ENCODE measurements at regions not wholly inside any gene's neighbourhood (a gene's known extent, or its start where the extent isn't known, plus 50 kb on each side); places are given as distances from the start of the nearest gene placed in this dataset.

GRCh38 chr1:14220811-14221210 is 377.7 kb upstream of the KAZN start:
- no peak for DNase-seq

DNA sequence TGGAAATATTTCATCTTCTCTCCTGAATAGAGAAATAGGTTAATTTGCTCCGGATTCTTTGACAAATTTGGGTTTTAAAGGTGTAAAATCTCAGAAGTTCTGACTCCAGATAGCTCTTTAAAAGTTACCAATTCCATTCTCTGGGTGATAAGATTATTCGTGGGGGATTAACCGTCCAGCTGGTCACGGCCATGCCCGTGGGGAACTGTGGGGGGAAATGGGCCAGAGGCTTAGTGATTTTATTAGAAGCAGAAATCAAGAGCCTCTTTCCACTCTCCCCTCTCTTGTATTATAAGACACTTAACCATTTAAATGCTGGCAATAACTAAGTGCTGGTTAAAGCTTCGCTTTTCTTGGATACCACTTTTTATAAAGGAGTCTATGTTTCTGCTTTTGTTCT is 376.4 kb upstream of the KAZN start:
- no peak for DNase-seq

- no peak for DNase-seq
These were observed 369.8 kb upstream of the KAZN start for GRCh38 chr1:14228677-14229076.

DNA sequence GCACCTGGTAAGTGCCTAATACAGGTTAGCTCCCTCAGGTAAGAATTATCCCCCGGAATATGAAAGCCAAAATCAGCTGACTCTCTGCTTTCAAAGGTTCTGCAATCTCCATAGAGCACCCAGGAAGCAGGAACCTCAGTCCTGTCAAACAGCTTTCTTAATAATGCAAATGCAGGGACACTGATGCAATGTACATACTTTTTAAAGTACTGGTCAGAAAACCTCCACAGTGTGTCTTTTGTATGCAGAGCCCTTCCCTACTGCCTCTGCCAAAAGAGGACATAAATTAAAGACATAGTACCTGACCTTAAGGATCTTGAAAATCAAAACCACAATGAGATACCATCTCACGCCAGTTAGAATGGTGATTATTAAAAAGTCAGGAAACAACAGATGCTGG is 365.0 kb upstream of the KAZN start:
- DNase-seq: no peak

- DNase-seq: no peak
These were observed 362.4 kb upstream of the KAZN start for GRCh38 chr1:14236097-14236496.

DNA sequence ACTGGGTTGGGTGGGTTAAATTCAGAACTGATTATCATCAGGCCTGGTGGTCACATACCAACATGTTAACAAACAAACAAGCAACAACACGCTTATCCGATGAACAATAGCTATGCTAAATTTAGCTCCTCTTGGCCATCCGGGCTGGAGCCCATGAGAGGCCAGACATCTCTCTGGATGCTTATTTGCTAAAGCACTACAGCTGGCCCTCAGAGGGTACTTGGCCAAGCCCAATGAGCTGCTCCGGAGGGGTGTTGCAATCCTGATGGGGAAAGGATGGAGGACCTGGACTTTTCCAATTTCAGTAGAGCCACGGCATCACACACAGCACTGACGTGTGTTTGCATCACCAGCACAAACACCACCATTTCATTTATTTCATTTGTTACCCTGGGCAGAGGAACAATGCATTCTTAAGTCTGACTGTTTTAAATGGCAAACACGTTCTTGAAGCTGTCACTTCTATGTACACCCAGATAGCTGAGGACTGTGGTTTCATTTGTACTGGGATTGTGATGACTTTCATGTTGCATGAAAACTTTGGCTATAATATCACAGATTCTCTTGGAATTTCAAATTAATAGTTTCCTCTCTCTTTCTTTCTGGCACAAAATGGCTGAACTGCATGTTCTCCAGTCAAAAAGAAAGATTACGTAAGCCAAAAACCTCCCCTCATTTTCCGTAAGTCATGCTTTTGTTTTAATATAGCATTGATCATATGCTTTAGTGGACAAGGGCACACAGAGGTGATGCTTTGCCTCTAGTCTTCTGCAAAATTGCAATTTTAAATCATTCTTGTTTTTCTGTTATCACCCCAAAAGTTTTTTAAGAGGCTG is 359.8 kb upstream of the KAZN start:
- no peak for DNase-seq

GRCh38 chr1:14240265-14240664 is 358.2 kb upstream of the KAZN start:
- no peak for DNase-seq

DNA sequence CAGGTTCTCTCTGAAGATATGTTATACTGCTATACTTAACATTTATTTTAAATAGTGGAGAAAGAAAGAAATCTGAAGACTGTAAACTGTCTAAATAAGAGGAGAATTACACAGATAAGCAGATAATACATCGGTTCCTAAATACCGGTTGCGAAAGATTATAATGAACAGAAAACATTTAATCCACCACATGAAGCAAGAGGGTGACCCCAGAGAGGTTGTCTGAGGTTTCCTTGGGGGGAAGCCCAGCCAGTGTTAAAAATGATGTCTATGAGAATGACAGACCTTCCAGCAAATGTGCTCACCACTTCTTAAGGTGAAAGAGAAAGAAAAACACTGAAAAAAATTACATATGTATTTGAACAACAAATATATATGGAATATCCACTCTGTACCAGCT is 356.4 kb upstream of the KAZN start:
- DNase-seq: no peak

DNA sequence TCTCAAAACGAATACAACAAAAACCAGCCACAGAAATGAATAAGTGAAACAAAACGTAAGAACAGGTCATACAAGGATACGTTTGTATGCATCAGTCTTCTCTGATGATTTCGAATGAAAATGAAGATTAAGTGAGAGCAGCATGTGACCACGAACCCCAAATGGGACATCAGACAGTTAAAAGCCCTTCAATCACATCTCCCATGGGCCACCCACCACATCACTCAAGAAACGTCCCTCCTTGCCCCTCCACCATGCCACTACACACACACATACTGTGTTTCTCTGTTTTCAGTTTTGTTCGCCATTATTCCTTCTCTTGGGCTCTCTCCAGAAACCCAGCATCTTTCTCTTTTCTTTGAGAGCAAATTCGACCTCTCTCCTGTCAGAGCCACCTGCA is 355.6 kb upstream of the KAZN start:
- DNase-seq: no peak

DNA sequence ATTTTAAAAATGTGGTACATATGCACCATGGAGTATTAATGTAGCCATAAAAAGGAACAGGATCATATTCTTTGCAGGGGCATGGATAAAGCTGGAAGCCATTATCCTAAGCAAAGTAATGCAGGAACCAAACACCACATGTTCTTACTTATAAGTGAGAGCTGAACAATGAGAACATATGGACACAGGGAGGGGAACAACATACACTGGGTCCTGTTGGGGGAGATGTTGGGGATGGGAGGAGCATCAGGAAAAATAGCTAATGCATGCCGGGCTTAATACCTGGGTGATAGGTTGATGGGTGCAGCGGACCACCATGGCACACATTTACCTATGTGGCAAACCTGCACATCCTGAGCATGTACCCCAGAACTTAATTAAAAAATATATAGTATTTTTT is 352.5 kb upstream of the KAZN start:
- no peak for DNase-seq

- DNase-seq: no peak
These were observed 352.0 kb upstream of the KAZN start for GRCh38 chr1:14246471-14246870.

DNA sequence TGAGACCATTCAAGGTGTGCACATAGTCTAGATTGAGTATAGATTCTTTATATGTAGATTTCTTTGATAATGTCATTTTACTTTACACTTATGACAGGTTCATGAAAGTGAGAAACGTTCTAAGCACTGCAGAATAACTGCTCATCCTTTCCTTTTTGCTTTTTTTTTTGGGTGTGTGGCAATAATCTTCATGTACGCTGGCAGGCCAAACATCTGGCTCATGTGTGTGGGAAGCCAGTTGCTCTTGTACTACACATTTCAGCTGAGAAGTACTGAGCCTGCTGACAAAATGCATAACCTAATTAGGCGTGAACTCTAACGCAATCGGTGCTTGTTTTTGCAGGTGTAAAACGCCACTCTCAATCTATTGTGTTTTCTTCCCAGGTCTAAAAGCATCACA is 350.8 kb upstream of the KAZN start:
- DNase-seq: no peak

DNA sequence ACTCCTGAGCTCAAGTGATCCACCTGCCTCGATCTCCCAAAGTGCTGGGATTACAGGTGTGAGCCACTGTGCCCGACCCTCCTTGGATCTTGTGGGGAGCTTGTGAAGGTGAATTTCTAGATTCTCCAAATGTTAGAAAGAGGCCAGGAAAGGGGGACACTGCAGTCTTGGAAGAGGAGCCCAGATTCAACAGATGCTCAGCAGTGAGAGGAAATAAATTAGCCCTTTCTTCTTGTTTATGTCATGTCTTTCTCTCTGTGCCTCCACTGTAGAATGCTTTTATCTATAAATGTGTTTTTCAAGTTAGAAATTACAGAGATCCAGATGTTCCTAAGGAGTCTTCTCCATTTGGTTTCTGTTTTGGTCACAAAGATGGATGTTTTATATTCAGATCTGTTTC is 346.6 kb upstream of the KAZN start:
- DNase-seq: no peak

DNA sequence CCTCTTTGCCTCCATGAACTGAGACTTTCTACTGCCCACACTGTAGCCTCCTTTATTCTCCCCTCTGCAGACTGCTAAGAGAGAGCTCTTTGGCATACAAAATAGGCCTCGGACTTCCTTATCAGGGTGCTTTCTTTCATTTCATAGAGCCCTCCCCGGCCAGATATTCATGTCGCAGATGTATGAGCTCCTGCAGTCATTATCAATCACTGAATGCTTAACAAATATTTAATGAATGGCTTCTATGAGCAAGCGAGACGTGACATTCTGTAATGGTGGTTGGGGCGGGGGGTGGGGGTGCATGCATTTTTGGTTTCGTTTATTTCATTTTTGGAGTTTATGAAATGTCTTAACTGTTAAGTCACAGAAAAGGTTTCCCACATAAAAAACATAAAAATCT is 344.8 kb upstream of the KAZN start:
- DNase-seq: no peak

DNA sequence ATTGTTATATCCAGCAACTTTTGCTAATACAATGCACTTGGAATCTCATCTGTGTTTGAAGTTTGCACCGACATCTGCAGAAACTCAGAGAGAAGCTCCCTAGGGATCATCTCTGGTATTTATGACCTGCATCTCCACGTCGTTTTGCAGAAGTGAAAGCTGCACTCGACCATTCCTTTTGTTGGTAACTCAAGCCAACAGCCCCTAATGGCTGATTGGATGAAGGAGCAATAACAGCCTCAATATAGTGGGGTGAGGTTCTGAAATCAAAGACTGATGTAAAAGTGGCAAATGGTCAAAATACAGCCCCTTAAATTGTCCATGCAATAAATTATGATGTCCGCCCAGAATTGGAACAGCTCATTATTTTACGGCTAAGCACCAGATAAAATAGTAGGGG is 344.2 kb upstream of the KAZN start:
- DNase-seq: no peak

DNA sequence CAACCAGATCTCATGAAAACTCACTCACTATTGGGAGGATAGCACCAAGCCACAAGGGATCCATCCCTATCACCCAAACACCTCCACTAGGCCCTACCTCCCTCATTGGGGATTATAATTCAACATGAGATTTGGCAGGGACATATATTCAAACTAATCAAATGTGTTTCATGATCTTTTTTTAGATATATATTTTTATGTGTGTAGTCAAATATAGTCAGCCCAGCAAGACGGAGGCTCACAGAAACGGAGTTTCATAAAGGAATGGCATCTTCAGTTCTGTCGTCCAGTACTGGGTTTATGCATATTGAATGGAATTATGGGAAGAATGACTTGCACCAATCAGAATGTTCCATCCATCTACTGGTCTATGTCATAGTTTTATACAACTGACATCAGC is 343.3 kb upstream of the KAZN start:
- no peak for DNase-seq

DNA sequence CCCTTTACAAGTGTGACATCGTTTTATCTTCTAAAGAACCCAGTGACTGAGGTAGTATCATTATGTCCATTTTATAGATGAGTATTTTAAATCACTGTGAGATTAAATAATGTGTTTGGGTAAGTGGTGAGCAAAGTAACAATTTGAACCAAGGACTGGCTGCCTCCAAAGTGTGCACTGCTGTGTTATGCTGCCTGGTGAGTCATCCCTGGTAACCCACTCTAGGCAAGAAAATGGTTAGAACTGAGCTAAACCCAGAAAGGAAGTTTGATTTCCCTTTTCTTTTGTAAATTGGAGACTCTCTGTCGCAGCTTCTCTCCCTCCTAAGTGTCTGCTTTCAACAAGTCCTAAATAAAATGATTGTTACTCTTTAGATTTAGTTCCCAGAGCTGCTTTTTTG is 342.8 kb upstream of the KAZN start:
- no peak for DNase-seq

GRCh38 chr1:14259191-14259757 is 339.2 kb upstream of the KAZN start:
- no peak for DNase-seq

DNA sequence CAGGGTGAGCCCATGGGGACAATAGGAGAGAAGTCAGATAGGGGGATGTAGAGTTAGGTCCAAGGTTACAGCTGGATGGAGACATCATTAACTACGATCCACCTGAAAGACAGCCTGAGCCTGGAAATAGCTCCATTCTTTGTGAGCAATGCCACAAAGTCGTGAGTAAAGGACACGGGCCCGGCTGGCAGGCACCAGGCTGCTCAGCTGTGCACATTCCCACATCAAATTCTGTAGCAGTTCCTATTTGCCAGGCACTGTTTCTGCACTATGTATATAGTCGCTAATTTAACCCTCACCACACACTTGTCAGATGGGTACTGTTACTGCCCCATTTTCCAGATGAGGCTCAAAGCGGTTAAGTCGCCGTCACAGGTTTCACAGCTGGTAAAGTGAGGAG is 338.0 kb upstream of the KAZN start:
- DNase-seq: no peak

DNA sequence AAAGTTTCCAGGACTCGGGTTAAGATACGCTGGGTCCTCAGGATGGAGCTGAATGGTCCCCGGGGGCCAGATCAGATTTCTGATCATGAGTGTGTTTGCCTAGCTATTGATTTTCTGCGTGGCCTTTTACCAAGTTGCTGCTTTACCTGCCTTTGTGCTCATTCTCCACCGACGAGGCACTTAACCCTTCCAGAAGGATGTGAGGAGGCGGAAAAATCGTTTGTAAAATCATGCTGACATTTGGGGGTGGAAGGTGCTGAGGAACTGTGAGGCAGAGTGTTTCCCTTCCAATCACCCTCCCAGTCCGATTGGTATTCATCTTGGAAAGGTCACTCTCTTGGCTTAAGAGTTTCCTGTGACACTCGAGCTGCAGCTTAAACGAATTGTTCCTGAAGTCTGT is 337.1 kb upstream of the KAZN start:
- no peak for DNase-seq

DNA sequence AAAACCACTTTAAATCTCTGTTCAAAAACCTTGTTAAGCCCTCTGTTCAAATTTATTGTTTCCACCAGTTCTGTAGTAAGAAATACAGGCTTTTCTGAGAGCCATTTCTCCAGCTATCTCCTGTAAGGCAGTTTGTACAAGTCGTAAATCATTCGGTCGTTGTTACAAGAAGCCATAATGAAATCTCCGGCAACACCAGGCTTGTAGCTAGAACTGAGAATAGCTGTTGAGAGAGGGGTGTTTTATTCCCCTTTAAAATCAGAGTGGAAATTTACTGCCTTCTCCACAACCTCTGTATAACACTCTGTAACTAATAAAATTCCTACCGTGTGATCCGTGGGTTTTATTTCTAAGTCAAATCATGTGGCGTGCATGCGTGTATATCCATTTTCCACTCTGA is 335.8 kb upstream of the KAZN start:
- no peak for DNase-seq

- no peak for DNase-seq
These were observed 335.3 kb upstream of the KAZN start for GRCh38 chr1:14263225-14263624.

DNA sequence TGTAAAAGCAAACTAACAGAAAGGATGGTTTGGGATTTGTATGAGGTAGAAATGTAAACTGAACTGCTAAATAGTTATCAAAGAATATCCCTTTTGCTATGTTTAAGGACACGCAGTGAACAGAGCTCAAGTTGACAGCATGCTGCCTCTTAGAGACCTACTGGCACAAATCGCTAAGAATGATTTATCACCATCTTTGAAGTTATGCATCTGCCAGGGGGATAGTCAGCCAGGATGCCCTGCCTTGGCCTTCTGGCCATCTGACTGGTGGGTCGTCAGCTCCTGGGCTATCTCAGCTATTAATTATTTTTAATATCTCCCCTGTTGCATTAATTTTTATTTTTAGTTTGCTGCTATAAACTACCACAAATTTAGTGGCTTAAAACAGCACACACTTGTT is 334.8 kb upstream of the KAZN start:
- DNase-seq: no peak

DNA sequence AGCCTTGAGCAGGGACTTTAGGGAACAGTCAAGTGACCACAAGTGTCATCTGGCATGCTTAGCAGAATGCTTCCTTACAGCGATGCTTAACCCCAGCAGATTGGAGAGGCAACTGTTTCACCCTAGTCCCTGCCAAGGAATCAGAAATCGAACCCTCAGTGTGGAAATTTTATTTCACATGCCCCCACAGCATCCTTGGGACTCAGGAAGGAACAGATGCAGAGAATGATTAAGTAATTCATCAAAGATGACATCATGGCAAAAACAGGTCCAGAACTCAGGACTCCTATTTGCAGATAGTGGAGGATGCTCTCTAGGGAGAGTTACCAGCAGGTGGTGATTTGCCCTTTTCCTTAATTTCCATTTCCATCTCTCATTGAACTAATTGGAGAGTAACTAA is 333.0 kb upstream of the KAZN start:
- DNase-seq: no peak

GRCh38 chr1:14267991-14268390 is 330.5 kb upstream of the KAZN start:
- no peak for DNase-seq

Data from DMS53 (cell line).